Psoas muscle (tissue), 7 donors: ENCODE measurements at regions not wholly inside any gene's neighbourhood (a gene's known extent, or its start where the extent isn't known, plus 50 kb on each side); places are given as distances from the start of the nearest gene placed in this dataset.

Experiments
- ATAC-seq, 4 donors: fragments of 200-7000 bp; cut with Tn5 transposase; one replicate each; pipeline ENCODE4 v1.9.1; 2020; ENCODE audit warnings: moderate library complexity in 3 of 4, mild to moderate bottlenecking in 2 of 4
- DNase-seq, 2 donors: peaks; one replicate each; pipeline ENCODE4 v3.0.0-alpha.2; 2020
- H3K27ac ChIP-seq: fragments of 200-600 bp; one replicate; pipeline ENCODE4 v1.8.0; 2022
- H3K27me3 ChIP-seq, 3 donors: fragments of 200-600 bp in 1 of 3; one replicate each; pipeline versions ENCODE4 v1.6.1 to v1.8.0; 2013 to 2022; ENCODE audit warnings: low read length in 2 of 3, mild to moderate bottlenecking in 2 of 3, moderate library complexity in 1 of 3; ENCODE audit not compliant: insufficient read depth in 3 of 3
- H3K36me3 ChIP-seq, 2 donors: fragments of 200-600 bp in 1 of 2; one replicate each; pipeline versions ENCODE4 v1.6.1 to v1.8.0; 2013 to 2022; ENCODE audit warnings: low read depth in 1 of 2, mild to moderate bottlenecking in 1 of 2, moderate library complexity in 1 of 2; ENCODE audit not compliant: insufficient read depth in 1 of 2
- H3K4me1 ChIP-seq: fragments of 200-600 bp; one replicate; pipeline ENCODE4 v1.8.0; 2022
- H3K4me3 ChIP-seq: fragments of 200-600 bp; one replicate; pipeline ENCODE4 v1.8.0; 2022; ENCODE audit warnings: mild to moderate bottlenecking
- H3K9me3 ChIP-seq: fragments of 200-600 bp; one replicate; pipeline ENCODE4 v1.8.0; 2022
- WGBS, 3 donors: extraction: QIAGEN DNeasy Blood & Tissue Kit; methylation state at CpG; one replicate each; pipeline versions ENCODE4 v1.1.6 to v1.1.7; 2013; 5-methylcytosine and 5-hydroxymethylcytosine counted together
- intact Hi-C, 2 donors: fragments of 100-400 bp; cut with DNase I; formaldehyde crosslinking; loops; one replicate each; pipeline versions ENCODE4 v1.11.0 to v1.14.2; 2022
- TF ChIP-seq, protein P1 (sequence below): fragments of 200-600 bp; IDR thresholded peaks from one replicate; pipeline ENCODE4 v1.8.0; 2022; ENCODE audit warnings: antibody characterized with exemption
- donor health status: healthy with polysubstance abuse.
- donor health status: DM: no; HTN: no; CAD: no; lungs with moderate emphysema.
- donor health status: Bipolar disorder and iron deficiency.
- donor health status: healthy.
- donor health status: DM: yes; HTN: yes; CAD: no.
- donor health status: DM: no; HTN: no; CAD: no.
- donor health status: DM: yes; HTN: yes; CAD: no.

DNA sequence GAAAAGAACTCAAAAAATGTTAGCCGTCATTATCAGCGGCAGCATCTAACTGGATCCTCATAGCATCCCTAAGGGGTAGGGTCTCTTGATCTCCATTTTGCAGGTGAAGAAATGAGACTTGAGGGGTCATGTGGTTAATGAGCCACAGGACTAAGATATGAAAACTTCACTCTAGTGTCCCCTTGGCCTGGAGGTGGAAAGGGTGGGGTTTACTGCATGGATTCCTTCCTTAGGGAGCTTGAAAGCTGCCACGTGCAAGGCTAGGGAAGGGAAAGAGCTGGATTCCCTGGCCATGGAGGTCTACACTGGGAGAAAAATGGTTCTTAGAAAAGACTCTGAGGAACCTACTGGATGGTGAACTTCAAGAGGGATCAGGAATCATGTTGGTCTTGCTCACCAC, 107.9 kb downstream of the SPRY4 start:
- DNase-seq = no peak
- no peak for ATAC-seq
- H3K36me3 ChIP-seq = no peaks in the 10 kb centered on the region
- WGBS, 3 donors = 81 to 91% (median 91%) methylated on average over 3 of the region's 3 CpGs
- TF ChIP-seq, protein P1, sequence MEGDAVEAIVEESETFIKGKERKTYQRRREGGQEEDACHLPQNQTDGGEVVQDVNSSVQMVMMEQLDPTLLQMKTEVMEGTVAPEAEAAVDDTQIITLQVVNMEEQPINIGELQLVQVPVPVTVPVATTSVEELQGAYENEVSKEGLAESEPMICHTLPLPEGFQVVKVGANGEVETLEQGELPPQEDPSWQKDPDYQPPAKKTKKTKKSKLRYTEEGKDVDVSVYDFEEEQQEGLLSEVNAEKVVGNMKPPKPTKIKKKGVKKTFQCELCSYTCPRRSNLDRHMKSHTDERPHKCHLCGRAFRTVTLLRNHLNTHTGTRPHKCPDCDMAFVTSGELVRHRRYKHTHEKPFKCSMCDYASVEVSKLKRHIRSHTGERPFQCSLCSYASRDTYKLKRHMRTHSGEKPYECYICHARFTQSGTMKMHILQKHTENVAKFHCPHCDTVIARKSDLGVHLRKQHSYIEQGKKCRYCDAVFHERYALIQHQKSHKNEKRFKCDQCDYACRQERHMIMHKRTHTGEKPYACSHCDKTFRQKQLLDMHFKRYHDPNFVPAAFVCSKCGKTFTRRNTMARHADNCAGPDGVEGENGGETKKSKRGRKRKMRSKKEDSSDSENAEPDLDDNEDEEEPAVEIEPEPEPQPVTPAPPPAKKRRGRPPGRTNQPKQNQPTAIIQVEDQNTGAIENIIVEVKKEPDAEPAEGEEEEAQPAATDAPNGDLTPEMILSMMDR = no peak
- H3K4me3 ChIP-seq = no peak overlapping the region
- peaks cover 0 to 1% (median 0%) of the 10 kb centered on the region in 3 donors for H3K27me3 ChIP-seq
- no peak overlapping the region for H3K27ac ChIP-seq
- intact Hi-C loops = no loop called here
- peaks cover 11% of the 10 kb centered on the region for H3K4me1 ChIP-seq
- H3K9me3 ChIP-seq = no peaks in the 10 kb centered on the region

- peak; percentile 74 to 79 for DNase-seq
- H3K27me3 ChIP-seq = peaks cover 0 to 1% (median 0%) of the 10 kb centered on the region in 3 donors
- TF ChIP-seq, protein P1 = no peak
- H3K27ac ChIP-seq = no peak overlapping the region
- H3K4me3 ChIP-seq = peak overlapping the region; percentile 13
- intact Hi-C loops = no loop called here
- no peaks in the 10 kb centered on the region for H3K9me3 ChIP-seq
- H3K36me3 ChIP-seq = no peaks in the 10 kb centered on the region
- WGBS, 3 donors = 24 to 31% (median 25%) methylated on average over 14 of the region's 14 CpGs
- peak; percentile 88 to 95 (median 94) for ATAC-seq
- peaks cover 11% of the 10 kb centered on the region for H3K4me1 ChIP-seq
Observed at GRCh38 chr5:142215915-142216681, 107.5 kb downstream of the NDFIP1 start.

DNA sequence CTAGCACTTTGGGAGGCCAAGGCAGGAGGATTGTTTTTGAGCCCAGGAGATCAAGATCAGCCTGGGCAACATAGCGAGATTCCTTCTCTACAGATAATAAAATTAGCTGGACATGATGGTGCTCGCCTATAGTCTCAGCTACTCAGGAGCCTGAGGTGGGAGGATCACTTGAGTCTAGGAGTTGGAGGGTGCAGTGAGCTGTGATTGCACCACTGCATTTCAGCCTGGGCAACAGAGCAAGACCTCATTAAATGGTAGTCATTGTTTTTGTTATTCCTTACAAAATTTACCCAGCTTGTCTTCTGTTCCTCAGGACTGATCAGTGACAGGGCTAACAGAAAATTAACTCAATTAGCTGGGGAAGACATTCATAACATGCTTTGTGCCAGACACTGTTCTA, 104.5 kb downstream of the NDFIP1 start:
- no peak overlapping the region for H3K27ac ChIP-seq
- no peak for ATAC-seq
- DNase-seq = no peak
- intact Hi-C loops = no loop called here
- H3K36me3 ChIP-seq = no peaks in the 10 kb centered on the region
- H3K27me3 ChIP-seq = peaks cover 0 to 1% (median 0%) of the 10 kb centered on the region in 3 donors
- peaks cover 11% of the 10 kb centered on the region for H3K4me1 ChIP-seq
- 87 to 91% (median 87%) methylated on average over 2 of the region's 2 CpGs for WGBS, 3 donors
- H3K9me3 ChIP-seq = no peaks in the 10 kb centered on the region
- TF ChIP-seq, protein P1 = no peak
- no peak overlapping the region for H3K4me3 ChIP-seq

DNA sequence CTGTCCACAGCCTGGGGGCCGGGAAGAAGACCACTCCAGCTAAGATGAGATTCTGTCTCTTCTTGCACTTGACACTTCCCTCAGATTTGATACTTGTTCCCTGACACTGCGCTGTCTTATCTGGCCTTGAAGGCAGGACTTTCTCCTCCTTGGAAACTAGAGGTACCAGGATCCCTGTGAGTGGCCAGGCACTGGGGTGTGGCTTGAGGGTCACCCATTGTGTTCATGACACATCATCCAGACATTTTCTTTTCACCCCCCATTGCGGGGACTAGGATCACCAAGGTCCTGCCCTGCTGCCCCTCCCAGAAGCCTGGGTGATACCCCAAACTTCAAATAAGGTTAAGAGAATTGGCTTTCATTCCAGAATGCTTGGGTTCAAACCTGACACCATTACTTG, 103.3 kb downstream of the NDFIP1 start:
- intact Hi-C loops = no loop called here
- H3K27ac ChIP-seq = no peak overlapping the region
- H3K4me3 ChIP-seq = no peak overlapping the region
- ATAC-seq (no peak), DNase-seq (no peak)
- H3K36me3 ChIP-seq = no peaks in the 10 kb centered on the region
- no peaks in the 10 kb centered on the region for H3K9me3 ChIP-seq
- H3K4me1 ChIP-seq = peaks cover 11% of the 10 kb centered on the region
- peaks cover 0 to 1% (median 0%) of the 10 kb centered on the region in 3 donors for H3K27me3 ChIP-seq
- 95 to 98% (median 97%) methylated on average over 3 of the region's 3 CpGs for WGBS, 3 donors
- TF ChIP-seq, protein P1 = no peak
